B cell (primary cell): ENCODE measurements at regions not wholly inside any gene's neighbourhood (a gene's known extent, or its start where the extent isn't known, plus 50 kb on each side); places are given as distances from the start of the nearest gene placed in this dataset.

Experiments
- ATAC-seq: fragments of 200-7000 bp; cut with Tn5 transposase; one replicate; pipeline ENCODE4 v1.10.0; 2021; ENCODE audit warnings: low read depth, mild to moderate bottlenecking, moderate number of reproducible peaks, moderate library complexity
- CTCF ChIA-PET: fragments of 350-600 bp; sonication (Branson Sonifier 250); formaldehyde crosslinking; loops from one replicate; lab custom pipeline; 2021; ENCODE audit warnings: antibody characterized with exemption, inconsistent platforms; lab: Charles Lee
- POLR2A ChIA-PET: fragments of 350-600 bp; sonication (Branson Sonifier 250); formaldehyde crosslinking; loops from one replicate; lab custom pipeline; 2021; ENCODE audit warnings: antibody characterized with exemption; lab: Charles Lee
- DNase-seq: peaks from one replicate; pipeline ENCODE4 v3.0.0; 2013
- H2AFZ ChIP-seq: 2 replicates; pipeline ENCODE4 v1.6.1; 2012; ENCODE audit warnings: mild to moderate bottlenecking, low read depth, low read length; ENCODE audit not compliant: insufficient read depth, poor library complexity, severe bottlenecking
- H3K27ac ChIP-seq, 2 donors: 1 replicate in 1 of 2; 2 replicates in 1 of 2; pipeline ENCODE4 v1.5.1; 2012 to 2013; ENCODE audit warnings: low read length in 2 of 2, mild to moderate bottlenecking in 2 of 2, moderate library complexity in 1 of 2
- H3K27me3 ChIP-seq, 4 experiments: fragments of 200-600 bp in 1 of 4; sonication (generic) in 1 of 4; replicated peaks in 1 of 4; 1 replicate in 2 of 4; 2 replicates in 2 of 4; pipeline versions ENCODE4 v1.6.1 to v1.7.0; 2013 to 2016; ENCODE audit warnings: low read length in 3 of 4, mild to moderate bottlenecking in 2 of 4, mixed read lengths in 1 of 4, moderate library complexity in 1 of 4; ENCODE audit not compliant: insufficient read depth in 4 of 4, control insufficient read depth in 3 of 4; ENCODE audit errors: control extremely low read depth in 1 of 4
- H3K36me3 ChIP-seq, 2 experiments: replicated peaks in 1 of 2; 1 replicate in 1 of 2; 2 replicates in 1 of 2; pipeline versions ENCODE4 v1.6.1 to v1.7.1; 2013; ENCODE audit warnings: low read length in 1 of 2; ENCODE audit not compliant: insufficient read depth in 2 of 2, control insufficient read depth in 1 of 2; ENCODE audit errors: control extremely low read depth in 1 of 2, extremely low read depth in 1 of 2
- H3K4me1 ChIP-seq, 2 donors: fragments of 200-600 bp in 1 of 2; sonication (generic) in 1 of 2; 1 replicate in 1 of 2; 2 replicates in 1 of 2; pipeline versions ENCODE4 v1.5.1 to v1.6.1; 2013 to 2017; ENCODE audit warnings: low read length in 2 of 2; ENCODE audit not compliant: control insufficient read depth in 2 of 2, insufficient read depth in 2 of 2
- H3K4me2 ChIP-seq: replicated peaks from 2 replicates; pipeline ENCODE3; 2012; ENCODE audit warnings: mild to moderate bottlenecking, low read depth, low read length; ENCODE audit not compliant: poor library complexity, severe bottlenecking
- H3K4me3 ChIP-seq, 5 experiments: fragments of 200-600 bp in 1 of 5; sonication (generic) in 1 of 5; 1 replicate in 3 of 5; 2 replicates in 2 of 5; pipeline versions ENCODE4 v1.5.1 to v1.7.0; 2011 to 2016; ENCODE audit warnings: low read length in 4 of 5, mild to moderate bottlenecking in 4 of 5, low read depth in 2 of 5, control low read depth in 1 of 5, moderate library complexity in 1 of 5; ENCODE audit not compliant: insufficient read depth in 1 of 5; ENCODE audit errors: control extremely low read depth in 1 of 5, extremely low read depth in 1 of 5
- H3K79me2 ChIP-seq: fragments of 200-600 bp; sonication (generic); one replicate; pipeline ENCODE4 v1.6.0; 2016; ENCODE audit warnings: low read length; ENCODE audit not compliant: control insufficient read depth, insufficient read depth
- H3K9ac ChIP-seq: fragments of 200-600 bp; sonication (generic); 2 replicates; pipeline ENCODE4 v1.6.1; 2017; ENCODE audit warnings: mild to moderate bottlenecking, low read length, moderate library complexity
- H3K9me3 ChIP-seq, 3 donors: one replicate each; pipeline versions ENCODE4 v1.6.1 to v1.7.1; 2013; ENCODE audit warnings: low read length in 2 of 3; ENCODE audit not compliant: control insufficient read depth in 2 of 3, insufficient read depth in 1 of 3; ENCODE audit errors: control extremely low read depth in 1 of 3
- H4K20me1 ChIP-seq: 2 replicates; pipeline ENCODE4 v1.6.0; 2012; ENCODE audit warnings: mild to moderate bottlenecking, low read length; ENCODE audit not compliant: insufficient read depth, control insufficient read depth, poor library complexity, severe bottlenecking
- H3K27ac Mint-ChIP-seq: one replicate; pipeline ENCODE4 v1.8.0; 2021; ENCODE audit warnings: mixed read lengths
- H3K27me3 Mint-ChIP-seq: one replicate; pipeline ENCODE4 v1.8.0; 2021; ENCODE audit warnings: mixed read lengths
- H3K4me1 Mint-ChIP-seq: one replicate; pipeline ENCODE4 v1.8.0; 2021; ENCODE audit warnings: mixed read lengths
- H3K4me3 Mint-ChIP-seq: one replicate; pipeline ENCODE4 v1.8.0; 2021; ENCODE audit warnings: mixed read lengths
- H3K9me3 Mint-ChIP-seq: one replicate; pipeline ENCODE4 v1.8.0; 2022; ENCODE audit warnings: mixed read lengths; ENCODE audit not compliant: insufficient read depth
- CTCF ChIP-seq: fragments of 200-600 bp; IDR thresholded peaks from one replicate; pipeline ENCODE4 v1.8.0; 2022; ENCODE audit warnings: antibody characterized with exemption, mild to moderate bottlenecking
- EZH2 ChIP-seq: IDR thresholded peaks from 2 replicates; pipeline ENCODE4 v1.6.1; 2012; ENCODE audit warnings: borderline replicate concordance, low read depth, mild to moderate bottlenecking, moderate library complexity, low read length; ENCODE audit not compliant: insufficient read depth, poor library complexity, severe bottlenecking
- WGBS: methylation state at CpG from one replicate; pipeline ENCODE4 v1.1.5; 2013; ENCODE audit warnings: missing lambda C conversion rate; ENCODE audit not compliant: insufficient coverage; 5-methylcytosine and 5-hydroxymethylcytosine counted together
- intact Hi-C: fragments of 100-400 bp; cut with micrococcal nuclease; formaldehyde crosslinking; loops from one replicate; pipeline ENCODE4 v1.10.0; 2022

GRCh38 chr2:219743548-219743947, 116.1 kb downstream of the SLC4A3 start:
- Mint-ChIP-seq H3K4me3 (no peak overlapping the region), H3K9me3 (no peaks in the 10 kb centered on the region), H3K27ac (no peak overlapping the region), H3K27me3 (peaks cover 4% of the 10 kb centered on the region), H3K4me1 (no peaks in the 10 kb centered on the region)
- Histone ChIP-seq H3K4me3 (no peak overlapping the region), H3K27ac (no peak overlapping the region), H3K4me1 (no peaks in the 10 kb centered on the region), H4K20me1 (no peaks in the 10 kb centered on the region), H2AFZ (no peak overlapping the region), H3K4me2 (no peak overlapping the region), H3K27me3 (peaks cover 0 to 2% (median 0%) of the 10 kb centered on the region in 4 experiments), H3K36me3 (no peaks in the 10 kb centered on the region), H3K9me3 (no peaks in the 10 kb centered on the region), H3K79me2 (no peaks in the 10 kb centered on the region), H3K9ac (no peak overlapping the region)
- ChIA-PET POLR2A (no interaction called here), CTCF (interaction anchor here (1.6 kb wide), 1 partner anchor 10 kb away, joined by 4 read pairs; no protein-coding TSS in a partner anchor)
- WGBS, result 90% methylated on average over 1 of the region's 1 CpG
- no peak for ATAC-seq
- no peak for DNase-seq
- intact Hi-C loops, result no loop called here
- TF ChIP-seq CTCF (no peak), EZH2 (no peak)

- Histone ChIP-seq H3K4me1 (no peaks in the 10 kb centered on the region), H3K4me3 (no peak overlapping the region), H3K27ac (no peak overlapping the region), H4K20me1 (no peaks in the 10 kb centered on the region), H3K79me2 (no peaks in the 10 kb centered on the region), H3K9me3 (no peaks in the 10 kb centered on the region), H3K27me3 (peaks cover 0 to 3% (median 0%) of the 10 kb centered on the region in 4 experiments), H3K4me2 (no peak overlapping the region), H3K36me3 (no peaks in the 10 kb centered on the region), H2AFZ (no peak overlapping the region), H3K9ac (no peak overlapping the region)
- ATAC-seq, result no peak
- no peak for DNase-seq
- H3K27me3 Mint-ChIP-seq, result peaks cover 1% of the 10 kb centered on the region
- TF ChIP-seq CTCF (no peak), EZH2 (no peak)
- H3K4me3 Mint-ChIP-seq, result no peak overlapping the region
- no peak overlapping the region for H3K27ac Mint-ChIP-seq
- ChIA-PET CTCF (interaction anchor here (1.6 kb wide), 1 partner anchor 11 kb away, joined by 4 read pairs; no protein-coding TSS in a partner anchor), POLR2A (no interaction called here)
- no CpG with 5 or more reads among the region's 2 CpGs for whole genome bisulfite sequencing
- H3K9me3 Mint-ChIP-seq, result no peaks in the 10 kb centered on the region
- no peaks in the 10 kb centered on the region for H3K4me1 Mint-ChIP-seq
- intact Hi-C loops, result no loop called here
Observed at GRCh38 chr2:219744066-219744465, 116.6 kb downstream of the SLC4A3 start.
